ENCODE measurements at regions not wholly inside any gene's neighbourhood (a gene's known extent, or its start where the extent isn't known, plus 50 kb on each side); places are given as distances from the start of the nearest gene placed in this dataset.

GRCh38 chr20:12936524-12936923 lies 72.2 kb upstream of the SPTLC3 start:
- no peak for TF ChIP-seq POLR2AphosphoS5 (IDR thresholded peaks at IDR 0.05)
- TF ChIP-seq POLR2A (IDR thresholded peaks at IDR 0.05; ENCODE audit: low read depth): no peak
- no peak for TF ChIP-seq CTCF (IDR thresholded peaks at IDR 0.05)
- TF ChIP-seq EP300 (IDR thresholded peaks at IDR 0.05): no peak
